Activated T-cell treated with anti-CD3 and anti-CD28 coated beads for 48 hours (primary cell): ENCODE measurements at regions not wholly inside any gene's neighbourhood (a gene's known extent, or its start where the extent isn't known, plus 50 kb on each side); places are given as distances from the start of the nearest gene placed in this dataset.

ENCODE experiments used
- DNase-seq: peaks from one replicate; pipeline ENCODE4 v3.0.0-alpha.2; 2020; ENCODE audit warnings: low read depth

DNA sequence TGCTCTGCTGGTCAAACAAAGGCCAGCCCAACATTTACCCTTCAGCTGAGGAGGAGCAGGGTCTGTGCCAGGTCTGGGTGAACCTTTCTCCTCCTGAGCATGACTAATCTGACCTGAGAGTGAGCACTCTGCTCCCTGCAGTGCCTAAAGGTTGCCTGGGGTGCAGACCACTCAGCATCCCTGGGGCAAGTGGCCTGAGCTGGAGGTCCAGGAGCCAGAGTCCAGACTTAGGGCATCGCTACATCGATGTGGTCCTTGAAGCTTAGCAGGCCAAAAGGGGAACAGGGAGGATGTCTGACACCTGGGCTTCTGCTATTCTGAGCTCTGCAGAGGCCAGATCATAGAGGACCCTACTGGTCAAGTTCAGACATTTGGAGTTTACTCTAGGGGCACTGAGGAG, 119.1 kb downstream of the FAM43A start:
- DNase-seq = no peak

DNA sequence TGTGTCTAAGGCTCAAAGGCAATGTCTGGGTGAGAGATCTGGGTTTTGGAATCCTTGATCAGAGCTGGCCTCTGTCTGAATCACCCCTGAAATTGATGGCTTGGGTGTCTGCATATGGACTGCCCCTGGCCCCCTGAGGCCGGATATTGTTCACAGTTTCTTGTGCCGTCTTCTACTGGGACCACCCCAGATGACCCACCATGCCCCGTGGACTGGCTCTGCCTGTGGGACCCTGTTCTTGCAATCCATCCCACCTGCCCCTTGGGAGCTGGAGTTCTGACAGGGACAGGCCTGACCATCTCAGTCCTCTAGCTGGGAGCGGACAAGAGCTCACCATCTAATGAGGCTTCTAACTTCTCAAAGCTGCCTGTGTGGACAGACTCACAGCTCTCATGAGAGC, 119.9 kb downstream of the FAM43A start:
- no peak for DNase-seq

DNA sequence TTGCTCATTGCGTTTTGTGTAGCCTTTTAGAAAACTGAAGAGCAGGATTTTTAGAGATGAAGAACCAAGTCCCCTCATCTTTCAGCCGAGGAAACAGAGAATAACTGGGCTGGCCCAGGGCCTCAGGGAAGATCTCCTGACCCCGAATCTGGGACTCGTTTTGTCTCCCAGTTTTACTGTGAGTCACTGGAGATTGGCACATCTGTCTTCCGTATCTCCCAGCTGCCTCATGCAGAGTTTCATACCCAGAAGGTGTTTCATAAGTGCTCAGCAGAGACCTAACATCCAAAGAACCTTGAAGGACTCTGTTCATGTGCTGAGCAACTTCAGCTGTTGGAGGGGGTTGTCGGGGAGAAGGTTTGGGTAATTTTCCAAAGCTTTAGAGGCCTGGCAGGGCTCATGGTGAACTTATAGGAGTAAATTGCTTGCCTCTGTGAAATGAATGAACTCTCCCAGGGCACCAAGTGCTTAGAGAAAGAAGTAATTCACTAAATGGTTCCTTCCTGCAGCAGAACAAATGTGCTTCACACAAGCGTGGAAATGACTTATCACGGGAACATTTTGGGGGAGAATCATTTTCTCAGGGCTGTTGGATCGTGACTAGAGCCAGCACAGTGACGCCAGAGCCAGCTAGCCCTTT, 121.4 kb downstream of the FAM43A start:
- DNase-seq = no peak

DNA sequence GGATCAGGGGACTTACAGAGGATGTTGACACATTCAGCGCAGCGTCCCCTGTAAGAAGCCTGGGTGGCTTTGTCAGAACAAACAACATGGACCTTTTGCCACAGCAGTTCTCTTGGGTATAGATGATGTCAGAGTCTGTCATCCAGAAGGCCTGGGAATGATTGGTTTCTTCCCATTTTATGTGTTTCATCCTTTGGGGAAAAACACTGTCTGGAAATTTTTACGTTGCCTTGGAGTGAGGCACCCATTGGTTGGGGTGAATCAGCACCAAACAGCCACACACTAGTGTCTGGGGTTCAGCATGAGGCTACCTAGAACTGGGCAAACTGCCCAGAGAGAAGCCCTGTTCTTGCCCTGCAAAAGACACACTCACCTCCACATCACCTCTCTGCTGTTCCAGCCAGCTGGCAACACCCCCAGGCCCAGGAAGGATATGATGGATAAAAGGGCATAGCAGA, 123.0 kb downstream of the FAM43A start:
- no peak for DNase-seq

DNA sequence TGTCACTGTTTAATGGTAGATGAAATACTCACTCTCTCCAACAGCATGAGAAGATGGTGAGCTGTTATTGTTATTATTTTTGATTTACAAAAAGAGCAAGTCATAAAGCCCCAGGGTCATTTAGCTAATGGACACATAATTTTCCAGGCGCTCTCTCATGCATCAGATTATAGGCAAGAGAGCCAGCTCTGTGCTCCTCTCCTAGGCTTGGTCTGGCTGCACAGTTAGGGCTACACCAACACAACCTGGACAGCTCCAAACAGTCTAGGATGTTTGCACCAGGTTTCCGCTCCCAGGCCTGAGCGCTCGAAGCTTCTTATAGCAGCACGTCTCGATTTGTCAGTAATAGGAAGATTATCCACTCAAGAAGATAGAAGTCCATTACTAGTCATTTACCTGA, 123.7 kb downstream of the FAM43A start:
- DNase-seq = no peak

DNA sequence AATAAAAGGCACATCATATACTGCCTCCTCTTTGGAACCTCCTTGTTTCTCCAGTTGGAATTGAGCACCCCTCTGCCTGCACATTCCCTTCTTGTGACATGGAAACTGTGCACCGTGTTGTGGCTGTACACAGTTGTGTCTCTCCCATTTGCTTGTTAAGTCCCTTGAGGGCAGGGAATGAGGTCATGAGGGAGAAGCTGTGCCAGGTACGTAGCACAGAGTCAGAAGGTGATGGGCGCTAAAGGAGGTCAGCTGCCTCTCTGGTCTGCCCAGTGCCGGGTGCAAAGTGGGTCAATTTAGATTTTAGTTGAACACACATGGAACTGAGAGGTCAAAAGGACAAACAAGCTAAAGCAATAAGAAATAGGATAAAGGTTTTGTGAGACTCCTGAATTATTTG, 124.4 kb downstream of the FAM43A start:
- DNase-seq = no peak

DNA sequence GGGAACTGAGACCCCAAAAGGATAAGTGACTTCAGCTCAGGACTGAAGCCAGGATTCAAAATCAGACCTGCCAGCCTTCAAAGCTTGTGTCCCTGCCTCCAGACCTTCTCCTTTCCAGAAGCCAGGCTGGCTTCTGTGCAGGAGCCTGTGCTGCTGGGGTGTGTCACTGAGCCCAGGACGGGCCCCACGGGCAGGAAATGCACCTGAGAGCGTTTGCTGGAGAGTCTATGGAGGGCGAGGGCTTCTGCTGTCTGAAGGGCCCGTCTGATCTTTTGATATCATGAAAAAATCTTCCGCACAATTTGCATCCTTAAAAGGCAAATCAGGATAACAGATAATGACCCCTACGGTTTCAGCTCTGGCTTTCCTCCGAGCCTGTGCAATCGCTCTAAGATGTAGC, 125.4 kb downstream of the FAM43A start:
- no peak for DNase-seq

DNA sequence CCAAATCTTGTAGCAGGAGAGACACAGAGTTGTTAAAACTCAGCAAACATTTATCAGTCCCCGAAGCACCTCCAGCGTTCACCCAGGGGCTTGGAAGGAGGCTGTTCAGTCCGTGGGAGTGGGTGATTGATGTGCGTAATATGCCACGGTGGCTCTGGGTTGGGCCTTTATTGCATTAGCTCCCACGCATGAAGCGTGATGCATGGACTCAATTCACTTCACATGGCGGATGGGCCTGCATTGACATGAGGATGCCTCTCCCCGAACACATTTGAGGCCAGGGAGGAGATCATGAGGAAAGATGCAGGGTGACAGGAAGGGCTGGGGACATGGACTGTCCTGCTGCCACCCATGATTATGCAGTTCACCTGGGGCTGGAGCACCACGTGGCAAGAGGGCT, 126.5 kb downstream of the FAM43A start:
- no peak for DNase-seq

DNA sequence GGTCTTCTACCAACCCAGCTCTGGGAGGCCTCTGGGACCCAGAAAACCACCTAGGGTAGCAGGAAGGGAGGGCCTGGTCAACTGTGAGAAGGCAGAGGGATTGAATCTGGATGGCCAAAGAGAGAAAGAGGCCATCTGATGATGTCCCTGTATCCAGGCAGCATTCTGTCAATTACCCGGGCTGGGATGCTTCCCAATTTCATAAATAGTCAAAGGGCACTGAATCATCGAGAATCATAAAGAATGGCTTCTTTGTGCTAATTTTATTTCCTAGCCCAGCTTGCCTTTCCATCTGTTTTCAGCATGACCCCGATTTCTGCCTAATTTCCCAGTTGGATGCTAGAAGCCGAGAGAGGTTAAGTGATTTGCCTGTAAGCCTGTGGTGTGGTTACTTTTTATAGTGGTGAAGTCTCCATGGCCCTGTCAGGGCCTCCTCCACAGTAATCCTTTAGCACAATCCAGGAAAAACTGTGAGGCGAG, 129.2 kb downstream of the FAM43A start:
- no peak for DNase-seq

DNA sequence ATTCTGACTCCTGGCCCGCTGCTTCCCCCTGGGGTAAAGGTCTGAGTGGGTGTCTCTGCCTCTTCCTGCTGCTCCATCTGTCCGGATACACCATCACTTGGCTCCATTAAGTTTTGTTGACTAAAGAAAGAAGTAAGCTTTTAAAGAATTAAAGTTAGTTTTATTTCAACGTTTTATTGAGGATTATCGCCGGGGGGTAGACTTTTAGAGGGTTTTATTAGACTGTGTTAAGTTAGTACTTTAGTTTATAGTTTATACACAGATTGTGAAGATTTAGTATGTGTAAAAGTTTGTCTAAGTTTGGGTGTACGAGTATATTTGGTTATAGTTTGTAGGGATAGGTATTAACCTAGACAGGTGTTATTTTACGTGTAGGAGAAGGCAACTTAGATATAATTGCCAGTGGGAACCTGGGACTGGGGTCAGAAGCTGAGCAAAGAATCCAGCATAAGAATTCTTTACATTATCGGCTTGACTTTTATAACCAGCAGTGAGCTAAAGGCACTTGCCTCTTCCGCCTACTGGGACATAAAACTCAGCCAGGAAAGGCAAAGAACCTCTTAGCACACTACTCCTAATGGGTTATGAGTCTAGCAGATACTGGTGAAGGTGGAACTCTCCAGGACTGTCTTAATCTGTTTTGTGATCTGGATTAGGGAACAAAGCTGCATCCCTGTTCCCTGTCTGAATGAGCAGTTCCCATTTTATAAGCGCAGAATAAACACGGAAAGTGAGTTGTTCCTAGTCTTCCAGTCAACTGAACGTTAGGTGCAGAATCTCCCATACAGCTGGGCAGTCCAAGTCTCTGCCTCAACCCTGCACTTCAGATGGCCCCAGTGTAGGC, 131.3 kb downstream of the FAM43A start:
- DNase-seq = no peak

DNA sequence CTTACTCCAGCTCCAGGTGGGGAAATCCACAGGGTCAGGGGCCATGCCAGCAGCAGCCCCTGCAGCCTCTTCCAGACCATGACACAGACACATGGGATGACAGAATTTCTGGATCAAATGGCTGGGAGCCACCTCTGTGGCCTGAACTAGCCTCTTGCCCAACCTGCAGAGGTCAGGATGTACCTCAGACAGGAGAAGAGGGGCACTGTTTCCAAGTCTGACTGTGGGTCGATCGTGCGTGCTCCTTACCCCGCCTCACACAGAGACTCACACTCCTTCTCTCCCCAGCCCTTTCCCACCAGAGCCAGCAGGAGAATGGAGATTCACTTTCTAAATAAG, 131.9 kb downstream of the FAM43A start:
- DNase-seq = no peak

DNA sequence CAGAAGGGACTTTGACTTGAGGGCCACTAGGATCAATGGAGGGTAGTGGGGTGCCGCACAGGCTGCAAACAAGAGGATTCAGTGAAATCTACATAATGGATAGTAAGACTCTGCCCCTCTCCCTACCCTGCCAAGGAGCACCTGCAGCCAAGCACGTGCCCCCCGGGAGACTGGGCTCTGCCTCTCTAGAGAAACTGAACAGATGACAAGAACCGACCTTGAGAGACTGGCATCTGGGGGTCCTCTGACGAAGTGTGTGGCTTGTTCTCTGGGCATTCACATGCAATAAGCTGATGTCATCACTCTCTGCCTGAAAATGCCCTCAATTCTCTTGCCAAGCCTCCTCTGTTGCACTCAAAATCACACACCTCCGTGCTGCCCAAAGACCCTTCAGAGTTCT, 132.3 kb downstream of the FAM43A start:
- DNase-seq = no peak

DNA sequence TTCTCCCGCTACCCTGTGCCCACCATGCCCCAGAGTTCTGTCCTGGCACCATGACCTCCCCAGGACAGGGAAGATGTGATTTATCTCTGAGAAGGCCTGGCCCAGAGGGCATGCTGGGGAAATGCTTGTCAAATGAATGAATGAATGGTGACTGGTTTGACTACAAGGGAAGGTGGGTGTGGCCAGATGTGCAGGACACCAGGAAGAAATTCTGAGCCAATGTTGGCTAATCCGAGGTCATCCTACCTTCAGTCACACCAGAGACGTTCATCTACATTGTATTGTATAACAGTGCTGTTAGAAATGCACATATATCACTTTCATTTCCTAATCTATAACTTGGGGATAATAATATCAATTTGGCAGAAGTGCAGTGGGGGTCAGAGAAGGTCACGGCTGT, 138.4 kb downstream of the FAM43A start:
- DNase-seq = no peak

DNA sequence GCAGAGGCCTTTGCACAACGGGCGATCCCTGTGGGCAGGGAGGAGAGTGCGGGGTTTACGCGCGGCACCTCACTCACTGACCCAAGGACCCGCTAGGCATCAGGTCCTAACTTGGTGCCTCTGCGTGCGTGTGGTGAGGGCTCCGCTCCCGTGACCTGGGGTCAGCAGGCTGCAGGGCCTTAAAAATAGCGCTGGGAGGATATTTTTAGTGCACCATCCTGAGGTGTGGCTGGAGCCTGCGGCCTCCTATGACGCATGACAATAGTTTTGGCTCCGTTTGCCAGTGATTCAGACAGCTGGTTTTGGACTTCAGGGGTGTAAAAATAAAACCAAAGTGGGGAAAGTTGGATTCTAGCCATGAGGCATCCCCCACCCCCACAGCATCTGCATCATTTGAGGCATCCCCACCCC, 139.0 kb downstream of the FAM43A start:
- DNase-seq = no peak

DNA sequence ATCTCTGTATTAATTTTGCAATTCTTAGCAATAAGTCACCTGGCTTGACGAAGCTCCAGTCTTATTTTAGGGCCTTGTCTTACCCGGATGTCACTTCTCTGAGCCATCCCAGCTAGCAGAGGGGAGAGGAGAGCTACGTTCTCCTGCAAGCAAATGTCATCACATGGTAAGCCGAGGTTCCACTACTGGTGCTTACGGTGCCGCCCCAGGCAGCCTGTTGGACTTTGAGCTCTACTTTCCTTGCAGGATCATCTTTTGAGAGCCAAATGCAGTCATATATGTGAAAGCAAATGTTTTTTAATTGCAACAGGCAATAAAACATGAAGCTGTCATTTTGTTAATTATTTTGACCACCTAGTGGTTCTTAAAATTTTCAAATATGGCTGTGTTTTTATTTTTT, 140.9 kb downstream of the FAM43A start:
- DNase-seq = no peak

DNA sequence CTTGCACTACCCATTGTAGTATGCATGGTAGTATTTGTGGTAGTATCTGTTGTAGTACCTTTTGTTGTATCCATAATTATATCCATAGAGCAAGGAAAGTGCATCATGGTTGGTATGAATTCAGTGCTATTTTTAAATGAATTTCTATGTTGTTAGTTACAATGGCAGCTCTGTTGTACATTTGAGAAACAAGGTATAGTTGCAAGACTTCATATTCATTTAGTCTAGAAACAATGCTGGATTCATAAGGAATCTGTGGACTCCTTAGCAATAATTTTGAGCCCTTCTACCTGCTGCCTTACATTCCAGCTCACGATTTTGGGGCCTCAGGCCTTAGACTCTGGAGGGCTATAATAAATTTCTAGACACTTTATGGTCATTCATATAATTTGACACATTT, 141.8 kb downstream of the FAM43A start:
- DNase-seq = no peak

DNA sequence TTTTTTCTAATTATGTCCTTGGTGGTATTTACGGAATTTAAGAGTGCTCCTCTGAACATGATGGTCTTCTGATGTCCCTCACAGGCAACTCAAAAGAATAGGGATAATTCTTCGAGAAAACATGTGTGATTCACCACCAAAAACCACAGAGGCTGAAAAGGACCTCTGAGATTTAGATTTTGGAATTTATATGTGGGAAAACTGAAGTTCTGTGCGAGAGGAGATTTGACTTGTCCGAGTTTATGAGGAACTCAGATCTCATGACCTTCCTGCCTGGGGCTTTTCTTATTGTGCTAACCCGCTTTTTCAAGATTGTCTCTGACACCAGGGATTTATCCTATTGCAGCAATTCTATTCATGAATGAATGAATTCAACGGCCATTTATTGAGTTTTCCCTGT, 142.4 kb downstream of the FAM43A start:
- DNase-seq = no peak

DNA sequence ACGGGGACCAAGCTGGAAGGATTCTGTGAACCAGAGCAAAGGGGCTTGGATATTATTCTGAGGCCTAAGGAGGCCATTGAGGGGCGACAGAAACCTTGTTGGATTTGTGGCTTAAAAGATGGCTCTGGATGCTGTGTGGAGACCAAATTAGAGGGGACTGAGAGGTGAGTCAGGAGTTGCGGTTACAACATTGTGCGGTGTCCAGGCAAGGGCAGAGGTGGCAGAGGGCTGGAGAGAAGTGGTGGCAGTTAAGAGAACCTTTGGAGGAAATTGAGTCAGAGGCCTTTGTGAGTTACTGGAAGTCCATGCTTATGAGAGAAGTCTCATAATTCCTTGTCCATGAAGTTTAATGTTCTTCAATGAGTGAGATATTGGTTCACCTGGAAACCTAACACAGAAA, 143.2 kb downstream of the FAM43A start:
- no peak for DNase-seq

DNA sequence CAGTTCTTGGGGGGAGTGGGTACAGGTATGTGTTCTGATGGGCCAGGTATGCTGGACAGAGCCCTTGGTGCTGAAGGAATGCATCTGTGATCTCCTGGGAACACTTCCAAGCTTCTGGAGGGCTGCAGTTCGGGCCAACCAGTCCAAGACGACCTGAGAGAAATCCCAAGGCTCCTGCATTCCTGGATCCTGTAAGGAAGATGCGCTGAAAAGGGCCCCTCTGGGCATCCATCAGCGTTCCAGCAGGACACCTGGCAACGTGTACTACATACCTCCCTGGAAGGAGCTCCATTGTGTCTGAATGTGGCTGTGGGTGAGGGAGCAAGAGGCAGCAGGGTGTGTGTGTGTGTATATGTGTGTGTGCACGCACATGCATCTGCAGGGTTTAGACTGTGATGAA, 144.7 kb downstream of the FAM43A start:
- DNase-seq = no peak

DNA sequence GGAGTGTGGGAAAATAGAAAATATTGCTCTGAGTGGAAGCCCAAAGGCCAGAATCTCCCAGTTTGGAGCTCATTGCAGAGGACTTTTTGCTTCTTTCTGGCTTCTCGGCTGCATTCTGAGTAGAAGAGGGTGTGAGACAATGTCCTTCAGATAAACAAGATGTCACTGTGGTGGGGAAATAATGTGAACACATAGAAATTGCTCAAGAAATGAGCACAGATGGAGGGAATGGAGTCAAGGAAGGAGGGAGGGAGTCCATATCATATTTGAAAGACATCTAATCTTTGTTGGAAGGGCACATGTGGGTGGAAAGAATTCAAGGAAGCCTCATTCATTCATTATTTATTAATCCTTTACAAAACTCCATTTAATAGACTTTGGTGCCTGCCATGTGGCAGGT, 145.3 kb downstream of the FAM43A start:
- DNase-seq = no peak

DNA sequence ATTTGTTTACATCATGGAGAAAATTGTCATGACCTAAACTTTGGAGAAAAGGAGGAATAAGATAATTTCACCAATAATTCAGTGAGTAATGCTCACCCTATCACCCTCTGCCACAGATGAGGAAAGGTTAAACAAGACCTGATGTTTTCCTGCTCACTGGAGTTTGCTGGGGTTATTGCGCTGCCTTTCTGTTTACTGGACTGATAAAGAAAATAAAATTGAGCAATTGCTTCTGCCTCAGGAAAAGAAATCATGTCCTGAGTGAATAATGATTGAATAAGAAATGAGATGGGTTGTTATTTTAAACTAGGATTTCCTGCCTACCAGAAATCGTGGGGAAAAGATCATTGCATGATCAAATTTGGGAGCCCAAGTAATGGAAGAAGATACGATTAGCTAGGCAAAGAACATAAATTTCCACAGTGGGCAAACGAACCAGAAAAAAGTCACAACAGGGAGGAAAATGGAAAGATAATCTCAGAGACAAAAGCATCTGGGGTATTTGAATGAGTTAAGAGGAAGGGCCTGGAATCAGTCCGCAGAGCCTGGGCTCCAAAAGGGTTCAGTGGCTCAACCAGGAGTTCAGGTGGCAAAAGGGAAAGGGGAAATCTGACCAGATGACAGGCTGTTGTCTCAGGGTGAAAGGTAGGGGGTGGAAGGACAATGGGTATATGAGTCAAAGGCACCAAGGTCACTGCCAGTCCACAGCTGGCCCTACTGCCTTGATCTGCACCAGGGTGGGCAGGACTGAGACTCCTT, 146.8 kb downstream of the FAM43A start:
- DNase-seq = no peak

DNA sequence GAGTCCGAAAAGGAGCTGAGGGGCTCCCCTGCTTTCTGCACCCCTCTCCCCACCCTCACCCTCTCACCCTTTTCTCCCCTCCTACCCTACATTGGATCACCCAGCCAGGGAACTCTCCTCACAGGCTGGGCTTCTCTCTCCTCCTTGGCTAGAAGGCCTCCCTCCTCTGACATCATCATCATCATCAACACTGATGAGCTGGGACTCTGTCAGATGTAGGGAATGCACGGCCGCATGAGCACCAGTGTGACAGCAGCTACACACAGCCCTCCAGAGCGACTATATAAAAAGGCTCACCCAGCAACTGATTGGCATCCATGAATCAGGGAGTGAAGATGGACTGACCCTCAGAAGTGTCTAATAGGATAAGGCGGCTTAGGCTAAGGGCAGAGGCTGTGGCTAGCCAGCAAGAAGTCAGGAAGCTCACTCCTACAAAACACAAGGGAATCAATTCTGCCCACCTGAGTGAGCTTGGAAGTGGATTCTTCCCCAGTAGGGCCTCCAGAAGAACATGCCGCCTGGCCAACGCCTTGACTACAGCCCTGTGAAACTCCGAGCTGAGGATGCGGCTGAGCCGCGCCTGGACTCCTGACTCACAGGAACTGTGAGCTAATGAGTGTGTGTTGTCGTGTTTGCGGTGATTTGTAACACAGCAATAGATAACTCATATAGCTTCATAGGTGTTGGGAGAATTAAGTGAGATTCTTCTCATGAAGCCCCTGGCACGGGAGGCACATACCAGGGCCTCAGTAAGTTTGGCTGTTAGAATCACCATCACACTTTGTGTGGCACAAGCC, 147.6 kb downstream of the FAM43A start:
- DNase-seq = no peak
